HepG2 (cell line): ENCODE measurements at regions not wholly inside any gene's neighbourhood (a gene's known extent, or its start where the extent isn't known, plus 50 kb on each side); places are given as distances from the start of the nearest gene placed in this dataset.
A peak's percentile ranks its signal among the peaks of the same experiment; 100 is the strongest.

Experiments
- FOSL2 ChIP-seq: sonication (generic); formaldehyde crosslinking; IDR thresholded peaks from 2 replicates; pipeline ENCODE4 v1.4.0; 2020; ENCODE audit warnings: missing genetic modification reagents
- HDAC1 ChIP-seq: sonication (generic); formaldehyde crosslinking; IDR thresholded peaks from 2 replicates; pipeline ENCODE4 v1.5.1; 2020; ENCODE audit warnings: mild to moderate bottlenecking, missing genetic modification reagents
- MED1 ChIP-seq: sonication (generic); formaldehyde crosslinking; IDR thresholded peaks from 2 replicates; pipeline ENCODE4 v1.4.0; 2020; ENCODE audit warnings: missing genetic modification reagents
- RBM22 ChIP-seq: fragments of 200-400 bp; formaldehyde crosslinking; optimal IDR thresholded peaks from 2 replicates; pipeline ENCODE3; 2017; ENCODE audit warnings: mild to moderate bottlenecking, low read length, moderate library complexity
- RFX3 ChIP-seq: IDR thresholded peaks from 2 replicates; pipeline ENCODE4 v1.6.1; 2016; ENCODE audit warnings: missing biosample characterization, missing genetic modification reagents
- SNAPC2 ChIP-seq: sonication (generic); formaldehyde crosslinking; IDR thresholded peaks from 2 replicates; pipeline ENCODE4 v1.8.1; 2022; ENCODE audit warnings: mild to moderate bottlenecking, missing genetic modification reagents
- TCF7 ChIP-seq: sonication (generic); IDR thresholded peaks from 2 replicates; pipeline ENCODE4 v1.6.1; 2016; ENCODE audit warnings: antibody characterized with exemption, low read depth
- ZFP37 ChIP-seq: sonication (generic); formaldehyde crosslinking; IDR thresholded peaks from 2 replicates; pipeline ENCODE4 v1.4.0; 2020; ENCODE audit warnings: missing genetic modification reagents, borderline replicate concordance
- ZFP90 ChIP-seq: sonication (generic); formaldehyde crosslinking; IDR thresholded peaks from 2 replicates; pipeline ENCODE4 v1.8.0; 2022; ENCODE audit warnings: missing genetic modification reagents, mild to moderate bottlenecking, inconsistent platforms, borderline replicate concordance
- ZMYM4 ChIP-seq: sonication (generic); formaldehyde crosslinking; IDR thresholded peaks from 2 replicates; pipeline ENCODE4 v1.8.1; 2023; ENCODE audit warnings: mild to moderate bottlenecking, missing genetic modification reagents
- ZNF24 ChIP-seq: fragments of 450-650 bp; IDR thresholded peaks from 2 replicates; pipeline ENCODE4 v1.6.1; 2017; ENCODE audit warnings: antibody characterized with exemption, mild to moderate bottlenecking
- ZNF30 ChIP-seq: sonication (generic); formaldehyde crosslinking; IDR thresholded peaks from 2 replicates; pipeline ENCODE4 v1.5.0; 2020; ENCODE audit warnings: mild to moderate bottlenecking, missing genetic modification reagents
- ZNF33A ChIP-seq: sonication (generic); formaldehyde crosslinking; IDR thresholded peaks from 2 replicates; pipeline ENCODE4 v1.5.1; 2020; ENCODE audit warnings: missing genetic modification reagents, mild to moderate bottlenecking, moderate library complexity, borderline replicate concordance
- ZNF737 ChIP-seq: sonication (generic); formaldehyde crosslinking; IDR thresholded peaks from 2 replicates; pipeline ENCODE4 v1.5.0; 2020; ENCODE audit warnings: missing genetic modification reagents, mild to moderate bottlenecking, borderline replicate concordance
- ZNF777 ChIP-seq: sonication (generic); formaldehyde crosslinking; IDR thresholded peaks from 2 replicates; pipeline ENCODE4 v1.4.0; 2020; ENCODE audit warnings: missing genetic modification reagents
- ZNF781 ChIP-seq: sonication (generic); formaldehyde crosslinking; IDR thresholded peaks from 2 replicates; pipeline ENCODE4 v1.5.1; 2020; ENCODE audit warnings: borderline replicate concordance, mild to moderate bottlenecking, missing genetic modification reagents; ENCODE audit errors: not compliant biosample characterization
- TF ChIP-seq, protein P1 (sequence below): sonication (generic); formaldehyde crosslinking; IDR thresholded peaks from 2 replicates; pipeline ENCODE4 v1.5.0; 2020; ENCODE audit warnings: missing genetic modification reagents
- TF ChIP-seq, protein P2 (sequence below): sonication (generic); formaldehyde crosslinking; IDR thresholded peaks from 2 replicates; pipeline ENCODE4 v1.4.0; 2020; ENCODE audit warnings: missing genetic modification reagents, borderline replicate concordance
- TF ChIP-seq, protein P3 (sequence below): sonication (generic); formaldehyde crosslinking; IDR thresholded peaks from 2 replicates; pipeline ENCODE4 v1.5.1; 2020; ENCODE audit warnings: missing genetic modification reagents, mild to moderate bottlenecking, borderline replicate concordance
- TF ChIP-seq, protein P4 (sequence below): IDR thresholded peaks from 2 replicates; pipeline ENCODE4 v1.6.1; 2018; ENCODE audit warnings: missing genetic modification reagents
- TF ChIP-seq, protein P5 (sequence below): sonication (generic); formaldehyde crosslinking; IDR thresholded peaks from 2 replicates; pipeline ENCODE4 v1.4.0; 2020; ENCODE audit warnings: missing genetic modification reagents
- TF ChIP-seq, protein P6 (sequence below): sonication (generic); formaldehyde crosslinking; IDR thresholded peaks from 2 replicates; pipeline ENCODE4 v1.4.0; 2020; ENCODE audit warnings: missing genetic modification reagents, borderline replicate concordance

DNA sequence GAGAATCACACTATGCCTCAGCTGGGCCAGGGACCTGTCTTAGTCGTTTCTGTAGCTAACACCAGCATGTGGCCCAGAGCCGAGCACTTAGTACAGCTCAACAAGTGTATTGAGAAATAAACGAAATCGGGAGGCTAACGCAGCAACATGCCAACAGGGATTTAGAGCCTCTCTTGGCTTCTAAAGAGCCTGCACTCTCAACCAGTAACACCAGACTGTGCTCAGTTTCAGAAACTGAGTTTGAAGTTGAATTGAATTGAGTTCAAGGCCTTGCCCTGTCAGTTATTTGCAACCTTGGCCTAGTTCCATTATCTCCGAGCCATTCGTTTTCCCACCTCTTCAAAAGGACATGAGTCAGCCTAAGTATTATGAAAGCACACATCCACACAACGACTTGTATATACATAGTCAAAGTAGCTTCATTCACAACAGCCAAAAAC is 71.3 kb upstream of the LDB2 start (continued):
- TF ChIP-seq, protein P1, sequence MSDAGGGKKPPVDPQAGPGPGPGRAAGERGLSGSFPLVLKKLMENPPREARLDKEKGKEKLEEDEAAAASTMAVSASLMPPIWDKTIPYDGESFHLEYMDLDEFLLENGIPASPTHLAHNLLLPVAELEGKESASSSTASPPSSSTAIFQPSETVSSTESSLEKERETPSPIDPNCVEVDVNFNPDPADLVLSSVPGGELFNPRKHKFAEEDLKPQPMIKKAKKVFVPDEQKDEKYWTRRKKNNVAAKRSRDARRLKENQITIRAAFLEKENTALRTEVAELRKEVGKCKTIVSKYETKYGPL (CRISPR knock-in tag), result no peak
- no peak for TF ChIP-seq ZNF737 (CRISPR knock-in tag)
- TF ChIP-seq ZNF777 (CRISPR knock-in tag), result no peak
- no peak for TF ChIP-seq RBM22
- TF ChIP-seq ZNF33A (CRISPR knock-in tag), result 0 out of 2 replicates have a peak, but pooled peaks have one; percentile 43
- TF ChIP-seq, protein P2, sequence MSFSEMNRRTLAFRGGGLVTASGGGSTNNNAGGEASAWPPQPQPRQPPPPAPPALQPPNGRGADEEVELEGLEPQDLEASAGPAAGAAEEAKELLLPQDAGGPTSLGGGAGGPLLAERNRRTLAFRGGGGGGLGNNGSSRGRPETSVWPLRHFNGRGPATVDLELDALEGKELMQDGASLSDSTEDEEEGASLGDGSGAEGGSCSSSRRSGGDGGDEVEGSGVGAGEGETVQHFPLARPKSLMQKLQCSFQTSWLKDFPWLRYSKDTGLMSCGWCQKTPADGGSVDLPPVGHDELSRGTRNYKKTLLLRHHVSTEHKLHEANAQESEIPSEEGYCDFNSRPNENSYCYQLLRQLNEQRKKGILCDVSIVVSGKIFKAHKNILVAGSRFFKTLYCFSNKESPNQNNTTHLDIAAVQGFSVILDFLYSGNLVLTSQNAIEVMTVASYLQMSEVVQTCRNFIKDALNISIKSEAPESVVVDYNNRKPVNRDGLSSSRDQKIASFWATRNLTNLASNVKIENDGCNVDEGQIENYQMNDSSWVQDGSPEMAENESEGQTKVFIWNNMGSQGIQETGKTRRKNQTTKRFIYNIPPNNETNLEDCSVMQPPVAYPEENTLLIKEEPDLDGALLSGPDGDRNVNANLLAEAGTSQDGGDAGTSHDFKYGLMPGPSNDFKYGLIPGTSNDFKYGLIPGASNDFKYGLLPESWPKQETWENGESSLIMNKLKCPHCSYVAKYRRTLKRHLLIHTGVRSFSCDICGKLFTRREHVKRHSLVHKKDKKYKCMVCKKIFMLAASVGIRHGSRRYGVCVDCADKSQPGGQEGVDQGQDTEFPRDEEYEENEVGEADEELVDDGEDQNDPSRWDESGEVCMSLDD (CRISPR knock-in tag), result no peak
- TF ChIP-seq, protein P3, sequence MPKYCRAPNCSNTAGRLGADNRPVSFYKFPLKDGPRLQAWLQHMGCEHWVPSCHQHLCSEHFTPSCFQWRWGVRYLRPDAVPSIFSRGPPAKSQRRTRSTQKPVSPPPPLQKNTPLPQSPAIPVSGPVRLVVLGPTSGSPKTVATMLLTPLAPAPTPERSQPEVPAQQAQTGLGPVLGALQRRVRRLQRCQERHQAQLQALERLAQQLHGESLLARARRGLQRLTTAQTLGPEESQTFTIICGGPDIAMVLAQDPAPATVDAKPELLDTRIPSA, result no peak
- TF ChIP-seq, protein P4, sequence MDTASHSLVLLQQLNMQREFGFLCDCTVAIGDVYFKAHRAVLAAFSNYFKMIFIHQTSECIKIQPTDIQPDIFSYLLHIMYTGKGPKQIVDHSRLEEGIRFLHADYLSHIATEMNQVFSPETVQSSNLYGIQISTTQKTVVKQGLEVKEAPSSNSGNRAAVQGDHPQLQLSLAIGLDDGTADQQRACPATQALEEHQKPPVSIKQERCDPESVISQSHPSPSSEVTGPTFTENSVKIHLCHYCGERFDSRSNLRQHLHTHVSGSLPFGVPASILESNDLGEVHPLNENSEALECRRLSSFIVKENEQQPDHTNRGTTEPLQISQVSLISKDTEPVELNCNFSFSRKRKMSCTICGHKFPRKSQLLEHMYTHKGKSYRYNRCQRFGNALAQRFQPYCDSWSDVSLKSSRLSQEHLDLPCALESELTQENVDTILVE (CRISPR knock-in tag), result no peak
- no peak for TF ChIP-seq RFX3 (CRISPR knock-in tag)
- no peak for TF ChIP-seq SNAPC2 (CRISPR knock-in tag)
- TF ChIP-seq, protein P5, sequence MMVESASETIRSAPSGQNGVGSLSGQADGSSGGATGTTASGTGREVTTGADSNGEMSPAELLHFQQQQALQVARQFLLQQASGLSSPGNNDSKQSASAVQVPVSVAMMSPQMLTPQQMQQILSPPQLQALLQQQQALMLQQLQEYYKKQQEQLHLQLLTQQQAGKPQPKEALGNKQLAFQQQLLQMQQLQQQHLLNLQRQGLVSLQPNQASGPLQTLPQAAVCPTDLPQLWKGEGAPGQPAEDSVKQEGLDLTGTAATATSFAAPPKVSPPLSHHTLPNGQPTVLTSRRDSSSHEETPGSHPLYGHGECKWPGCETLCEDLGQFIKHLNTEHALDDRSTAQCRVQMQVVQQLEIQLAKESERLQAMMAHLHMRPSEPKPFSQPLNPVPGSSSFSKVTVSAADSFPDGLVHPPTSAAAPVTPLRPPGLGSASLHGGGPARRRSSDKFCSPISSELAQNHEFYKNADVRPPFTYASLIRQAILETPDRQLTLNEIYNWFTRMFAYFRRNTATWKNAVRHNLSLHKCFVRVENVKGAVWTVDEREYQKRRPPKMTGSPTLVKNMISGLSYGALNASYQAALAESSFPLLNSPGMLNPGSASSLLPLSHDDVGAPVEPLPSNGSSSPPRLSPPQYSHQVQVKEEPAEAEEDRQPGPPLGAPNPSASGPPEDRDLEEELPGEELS (CRISPR knock-in tag), result no peak
- no peak for TF ChIP-seq ZNF781 (CRISPR knock-in tag)
- TF ChIP-seq MED1 (CRISPR knock-in tag), result peak; percentile 43; the same call in 1 of the 2 replicates
- TF ChIP-seq ZNF30 (CRISPR knock-in tag), result no peak
- TF ChIP-seq TCF7, result peak; percentile 53; the same call in 1 of the 2 replicates
- TF ChIP-seq ZMYM4 (CRISPR knock-in tag), result 0 out of 2 replicates have a peak, but pooled peaks have one; percentile 19
- no peak for TF ChIP-seq ZFP90
- peak; percentile 87 for TF ChIP-seq FOSL2 (CRISPR knock-in tag)
- TF ChIP-seq ZFP37 (CRISPR knock-in tag), result no peak
- TF ChIP-seq, protein P6, sequence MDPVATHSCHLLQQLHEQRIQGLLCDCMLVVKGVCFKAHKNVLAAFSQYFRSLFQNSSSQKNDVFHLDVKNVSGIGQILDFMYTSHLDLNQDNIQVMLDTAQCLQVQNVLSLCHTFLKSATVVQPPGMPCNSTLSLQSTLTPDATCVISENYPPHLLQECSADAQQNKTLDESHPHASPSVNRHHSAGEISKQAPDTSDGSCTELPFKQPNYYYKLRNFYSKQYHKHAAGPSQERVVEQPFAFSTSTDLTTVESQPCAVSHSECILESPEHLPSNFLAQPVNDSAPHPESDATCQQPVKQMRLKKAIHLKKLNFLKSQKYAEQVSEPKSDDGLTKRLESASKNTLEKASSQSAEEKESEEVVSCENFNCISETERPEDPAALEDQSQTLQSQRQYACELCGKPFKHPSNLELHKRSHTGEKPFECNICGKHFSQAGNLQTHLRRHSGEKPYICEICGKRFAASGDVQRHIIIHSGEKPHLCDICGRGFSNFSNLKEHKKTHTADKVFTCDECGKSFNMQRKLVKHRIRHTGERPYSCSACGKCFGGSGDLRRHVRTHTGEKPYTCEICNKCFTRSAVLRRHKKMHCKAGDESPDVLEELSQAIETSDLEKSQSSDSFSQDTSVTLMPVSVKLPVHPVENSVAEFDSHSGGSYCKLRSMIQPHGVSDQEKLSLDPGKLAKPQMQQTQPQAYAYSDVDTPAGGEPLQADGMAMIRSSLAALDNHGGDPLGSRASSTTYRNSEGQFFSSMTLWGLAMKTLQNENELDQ, result no peak
- no peak for TF ChIP-seq ZNF24
- 0 out of 2 replicates have a peak, but pooled peaks have one; percentile 29 for TF ChIP-seq HDAC1 (CRISPR knock-in tag)
